Testis (tissue), 2 donors: ENCODE measurements at regions not wholly inside any gene's neighbourhood (a gene's known extent, or its start where the extent isn't known, plus 50 kb on each side); places are given as distances from the start of the nearest gene placed in this dataset.
"Not testable (repeated sequence)": the region's sequence is repeated elsewhere in the genome, so short reads cannot be mapped to it uniquely, and the experiment has no call there.

Experiments
- DNase-seq: peaks from one replicate; pipeline ENCODE4 v3.0.0-alpha.2; 2019
- H3K27ac ChIP-seq, 2 donors: fragments of 200-600 bp; sonication (generic); one replicate each; pipeline ENCODE4 v1.5.1; 2019
- H3K27me3 ChIP-seq: fragments of 200-600 bp; sonication (generic); one replicate; pipeline ENCODE4 v1.5.1; 2019
- H3K36me3 ChIP-seq: fragments of 200-600 bp; sonication (generic); one replicate; pipeline ENCODE4 v1.5.1; 2017; ENCODE audit warnings: low read depth; ENCODE audit errors: missing control alignments
- H3K4me1 ChIP-seq: fragments of 200-600 bp; sonication (generic); one replicate; pipeline ENCODE4 v1.5.1; 2019
- H3K4me3 ChIP-seq, 2 donors: fragments of 200-600 bp; sonication (generic); one replicate each; pipeline ENCODE4 v1.5.1; 2017 to 2019
- H3K9me3 ChIP-seq: fragments of 200-600 bp; sonication (generic); one replicate; pipeline ENCODE4 v1.5.1; 2017
- CTCF ChIP-seq, 3 experiments: fragments of 450-650 bp in 2 of 3; fragments of 200-600 bp in 1 of 3; sonication (generic) in 1 of 3; IDR thresholded peaks; one replicate each; pipeline ENCODE4 v1.5.1; 2016 to 2019; ENCODE audit warnings: antibody characterized with exemption in 3 of 3, mild to moderate bottlenecking in 2 of 3, moderate library complexity in 1 of 3
- POLR2A ChIP-seq: fragments of 450-650 bp; IDR thresholded peaks from one replicate; pipeline ENCODE4 v1.6.1; 2017; ENCODE audit warnings: antibody characterized with exemption, mild to moderate bottlenecking, moderate library complexity
- WGBS, 2 donors: methylation state at CpG; one replicate each; pipeline ENCODE4 v1.1.5; 2018; 5-methylcytosine and 5-hydroxymethylcytosine counted together
- intact Hi-C: fragments of 100-400 bp; cut with DNase I; formaldehyde crosslinking; loops from one replicate; pipeline ENCODE4 v1.15.1; 2023; ENCODE audit warnings: low total_unique reads

GRCh38 chr2:193076995-193077394 is 882.3 kb upstream of the TMEFF2 start:
- Histone ChIP-seq H3K4me1 (no peaks in the 10 kb centered on the region), H3K27ac (no peak overlapping the region), H3K9me3 (no peaks in the 10 kb centered on the region), H3K36me3 (no peaks in the 10 kb centered on the region), H3K27me3 (no peaks in the 10 kb centered on the region), H3K4me3 (no peak overlapping the region)
- TF ChIP-seq POLR2A (no peak), CTCF (IDR thresholded peaks at IDR 0.05) (no peak)
- DNase-seq: no peak
- intact Hi-C loops: no loop called here

DNA sequence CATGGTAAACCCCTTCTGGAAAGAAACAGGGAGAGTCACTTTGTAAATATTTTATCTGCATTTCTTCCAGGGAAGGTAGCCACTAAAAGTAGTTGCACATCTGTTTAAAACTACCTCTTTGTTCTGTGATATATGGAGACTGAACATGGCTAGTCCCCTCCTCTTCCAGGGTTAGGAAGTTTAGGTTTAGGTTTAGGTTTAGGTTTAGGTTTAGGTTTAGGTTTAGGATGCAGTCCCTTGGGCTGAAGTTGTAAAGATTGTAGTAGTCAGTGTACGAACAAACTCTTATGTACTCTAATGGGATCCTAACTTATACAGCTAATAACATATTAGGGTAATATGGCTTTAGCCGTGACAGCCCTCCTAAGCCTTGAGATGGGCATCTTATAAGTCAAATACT is 880.2 kb upstream of the TMEFF2 start:
- Histone ChIP-seq H3K27me3 (no peaks in the 10 kb centered on the region), H3K4me3 (no peak overlapping the region), H3K4me1 (no peaks in the 10 kb centered on the region), H3K27ac (no peak overlapping the region), H3K9me3 (no peaks in the 10 kb centered on the region), H3K36me3 (no peaks in the 10 kb centered on the region)
- intact Hi-C loops: no loop called here
- DNase-seq: no peak
- TF ChIP-seq POLR2A (no peak), CTCF (IDR thresholded peaks at IDR 0.05) (no peak)
- WGBS, 2 donors: 88 to 98% methylated on average over 2 of the region's 2 CpGs

GRCh38 chr2:193072647-193073046 is 877.9 kb upstream of the TMEFF2 start:
- Histone ChIP-seq H3K4me1 (no peaks in the 10 kb centered on the region), H3K9me3 (no peaks in the 10 kb centered on the region), H3K27me3 (no peaks in the 10 kb centered on the region), H3K27ac (no peak overlapping the region), H3K36me3 (no peaks in the 10 kb centered on the region), H3K4me3 (no peak overlapping the region)
- no peak for DNase-seq
- no peak for TF ChIP-seq CTCF (IDR thresholded peaks at IDR 0.05)
- no peak for TF ChIP-seq POLR2A
- 76 to 85% methylated on average over 2 to 3 of the region's 3 CpGs for WGBS, 2 donors
- intact Hi-C loops: no loop called here

- WGBS, 2 donors: 59 to 72% methylated on average over 3 of the region's 3 CpGs
- H3K9me3 ChIP-seq, H3K36me3 ChIP-seq, H3K27ac ChIP-seq, H3K27me3 ChIP-seq, H3K4me1 ChIP-seq, intact Hi-C loops, H3K4me3 ChIP-seq, DNase-seq: not testable (repeated sequence)
Observed at GRCh38 chr2:193025556-193025955, 830.8 kb upstream of the TMEFF2 start.

- intact Hi-C loops: no loop called here
- WGBS, 2 donors: 90% methylated on average over 1 of the region's 1 CpG
Observed at GRCh38 chr2:193024791-193025190, 830.1 kb upstream of the TMEFF2 start.

More at GRCh38 chr2:193024791-193025190, 830.1 kb upstream of the TMEFF2 start:
- no peak for TF ChIP-seq CTCF (IDR thresholded peaks at IDR 0.05)
- no peak overlapping the region for H3K4me3 ChIP-seq
- no peaks in the 10 kb centered on the region for H3K9me3 ChIP-seq
- no peak for DNase-seq
- H3K36me3 ChIP-seq: no peaks in the 10 kb centered on the region
- H3K4me1 ChIP-seq: no peaks in the 10 kb centered on the region
- H3K27ac ChIP-seq: no peak overlapping the region
- no peaks in the 10 kb centered on the region for H3K27me3 ChIP-seq
